C4-2B (cell line): ENCODE measurements at regions not wholly inside any gene's neighbourhood (a gene's known extent, or its start where the extent isn't known, plus 50 kb on each side); places are given as distances from the start of the nearest gene placed in this dataset.

Source experiments
- ZFX ChIP-seq: fragments of 450-650 bp; IDR thresholded peaks from 2 replicates; pipeline ENCODE4 v1.6.1; 2017
- TF ChIP-seq, protein P1 (sequence below): fragments of 450-650 bp; conservative IDR thresholded peaks from 2 replicates; pipeline ENCODE4 v1.5.1; 2017; ENCODE audit warnings: mild to moderate bottlenecking

DNA sequence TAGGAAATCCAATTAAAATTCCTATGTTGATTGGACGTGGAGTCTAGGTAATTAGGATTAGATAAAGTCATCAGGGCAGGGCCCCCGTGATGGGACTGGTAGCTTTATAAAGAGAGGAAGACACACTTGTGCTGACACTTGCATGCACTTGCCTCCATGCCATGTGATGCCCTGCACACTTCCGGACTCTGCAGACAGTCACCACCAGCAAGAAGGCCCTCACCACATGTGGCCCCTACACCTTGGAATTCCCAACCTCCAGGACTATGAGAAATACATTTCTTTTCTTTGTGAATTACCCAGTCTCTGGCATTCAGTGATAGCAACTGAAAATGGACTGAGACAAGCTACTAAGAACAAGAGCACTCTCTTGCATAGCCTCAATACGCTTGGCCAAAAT, 90.6 kb downstream of the CRYGS start:
- TF ChIP-seq, protein P1, sequence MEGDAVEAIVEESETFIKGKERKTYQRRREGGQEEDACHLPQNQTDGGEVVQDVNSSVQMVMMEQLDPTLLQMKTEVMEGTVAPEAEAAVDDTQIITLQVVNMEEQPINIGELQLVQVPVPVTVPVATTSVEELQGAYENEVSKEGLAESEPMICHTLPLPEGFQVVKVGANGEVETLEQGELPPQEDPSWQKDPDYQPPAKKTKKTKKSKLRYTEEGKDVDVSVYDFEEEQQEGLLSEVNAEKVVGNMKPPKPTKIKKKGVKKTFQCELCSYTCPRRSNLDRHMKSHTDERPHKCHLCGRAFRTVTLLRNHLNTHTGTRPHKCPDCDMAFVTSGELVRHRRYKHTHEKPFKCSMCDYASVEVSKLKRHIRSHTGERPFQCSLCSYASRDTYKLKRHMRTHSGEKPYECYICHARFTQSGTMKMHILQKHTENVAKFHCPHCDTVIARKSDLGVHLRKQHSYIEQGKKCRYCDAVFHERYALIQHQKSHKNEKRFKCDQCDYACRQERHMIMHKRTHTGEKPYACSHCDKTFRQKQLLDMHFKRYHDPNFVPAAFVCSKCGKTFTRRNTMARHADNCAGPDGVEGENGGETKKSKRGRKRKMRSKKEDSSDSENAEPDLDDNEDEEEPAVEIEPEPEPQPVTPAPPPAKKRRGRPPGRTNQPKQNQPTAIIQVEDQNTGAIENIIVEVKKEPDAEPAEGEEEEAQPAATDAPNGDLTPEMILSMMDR, result no peak
- no peak for TF ChIP-seq ZFX
